ENCODE measurements at regions not wholly inside any gene's neighbourhood (a gene's known extent, or its start where the extent isn't known, plus 50 kb on each side); places are given as distances from the start of the nearest gene placed in this dataset.

- H3K4me1 ChIP-seq: no peaks in the 10 kb centered on the region
- no peak for ATAC-seq
- H3K27me3 ChIP-seq: peaks cover 0 to 6% of the 10 kb centered on the region in 2 donors
- TF ChIP-seq, protein P1, sequence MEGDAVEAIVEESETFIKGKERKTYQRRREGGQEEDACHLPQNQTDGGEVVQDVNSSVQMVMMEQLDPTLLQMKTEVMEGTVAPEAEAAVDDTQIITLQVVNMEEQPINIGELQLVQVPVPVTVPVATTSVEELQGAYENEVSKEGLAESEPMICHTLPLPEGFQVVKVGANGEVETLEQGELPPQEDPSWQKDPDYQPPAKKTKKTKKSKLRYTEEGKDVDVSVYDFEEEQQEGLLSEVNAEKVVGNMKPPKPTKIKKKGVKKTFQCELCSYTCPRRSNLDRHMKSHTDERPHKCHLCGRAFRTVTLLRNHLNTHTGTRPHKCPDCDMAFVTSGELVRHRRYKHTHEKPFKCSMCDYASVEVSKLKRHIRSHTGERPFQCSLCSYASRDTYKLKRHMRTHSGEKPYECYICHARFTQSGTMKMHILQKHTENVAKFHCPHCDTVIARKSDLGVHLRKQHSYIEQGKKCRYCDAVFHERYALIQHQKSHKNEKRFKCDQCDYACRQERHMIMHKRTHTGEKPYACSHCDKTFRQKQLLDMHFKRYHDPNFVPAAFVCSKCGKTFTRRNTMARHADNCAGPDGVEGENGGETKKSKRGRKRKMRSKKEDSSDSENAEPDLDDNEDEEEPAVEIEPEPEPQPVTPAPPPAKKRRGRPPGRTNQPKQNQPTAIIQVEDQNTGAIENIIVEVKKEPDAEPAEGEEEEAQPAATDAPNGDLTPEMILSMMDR (IDR thresholded peaks at IDR 0.05): no peak
- H3K27ac ChIP-seq: no peak overlapping the region
- peak in 1 of 4 donors; percentile 77 for DNase-seq
- no peaks in the 10 kb centered on the region for H3K36me3 ChIP-seq
- intact Hi-C loops (cut with DNase I): no loop called here
- peaks cover 0 to 31% of the 10 kb centered on the region in 2 donors for H3K9me3 ChIP-seq
- H3K4me3 ChIP-seq: no peak overlapping the region
Observed at GRCh38 chr2:212831671-212832199, 293.1 kb upstream of the ERBB4 start.

- no peak for DNase-seq
Observed at GRCh38 chr2:212816267-212816666, 277.7 kb upstream of the ERBB4 start.

DNA sequence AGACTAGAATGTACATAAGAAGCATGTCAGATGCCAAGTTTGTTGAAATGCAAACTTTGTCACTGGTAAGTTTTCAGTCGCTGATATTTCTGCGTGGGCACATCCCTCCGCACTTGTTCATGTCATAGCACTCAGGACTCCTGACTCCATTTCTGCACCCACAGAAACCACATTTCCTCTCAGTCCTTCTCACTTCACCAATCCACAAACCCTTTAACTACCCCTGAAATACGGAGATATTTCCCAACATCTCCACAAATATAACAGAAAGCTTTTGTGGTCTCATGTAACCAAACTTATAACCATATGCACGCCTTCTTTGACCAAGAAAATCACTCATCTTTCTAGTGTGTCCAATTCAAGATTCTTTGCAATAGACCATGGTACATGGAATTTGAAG is 276.9 kb upstream of the ERBB4 start:
- ATAC-seq (no peak), DNase-seq (no peak)
- TF ChIP-seq, protein P1 (IDR thresholded peaks at IDR 0.05): no peak
- Histone ChIP-seq H3K4me3 (no peak overlapping the region), H3K27me3 (no peaks in the 10 kb centered on the region), H3K9me3 (no peaks in the 10 kb centered on the region), H3K4me1 (no peaks in the 10 kb centered on the region), H3K27ac (no peak overlapping the region), H3K36me3 (no peaks in the 10 kb centered on the region)
- intact Hi-C loops (cut with DNase I): no loop called here

More at GRCh38 chr2:212816267-212816666, 277.7 kb upstream of the ERBB4 start:
- intact Hi-C loops (cut with DNase I): no loop called here
- H3K36me3 ChIP-seq: no peaks in the 10 kb centered on the region
- H3K4me3 ChIP-seq: no peak overlapping the region
- H3K4me1 ChIP-seq: no peaks in the 10 kb centered on the region
- H3K9me3 ChIP-seq: no peaks in the 10 kb centered on the region
- TF ChIP-seq, protein P1 (IDR thresholded peaks at IDR 0.05): no peak
- ATAC-seq: no peak
- H3K27ac ChIP-seq: no peak overlapping the region
- no peaks in the 10 kb centered on the region for H3K27me3 ChIP-seq

DNA sequence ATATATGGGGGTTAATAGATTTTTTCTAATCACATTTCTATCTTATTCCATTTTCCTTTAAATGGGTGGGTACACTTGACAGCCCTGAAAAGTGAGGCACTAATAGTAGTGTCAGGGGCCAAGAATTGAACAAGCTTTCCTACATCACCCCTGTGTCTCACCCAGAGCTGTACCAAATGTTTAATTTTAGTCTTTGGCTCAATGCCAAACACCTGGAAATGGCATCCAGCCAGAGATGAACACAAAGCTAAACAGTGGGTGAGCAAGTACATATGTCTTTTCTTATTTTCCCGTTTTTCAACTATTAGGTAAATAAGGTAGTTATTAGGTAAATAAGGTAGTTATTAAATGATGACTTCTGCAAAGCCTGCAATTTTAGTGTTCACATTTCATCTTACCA is 276.3 kb upstream of the ERBB4 start:
- DNase-seq (no peak), ATAC-seq (no peak)
- Histone ChIP-seq H3K27ac (no peak overlapping the region), H3K27me3 (no peaks in the 10 kb centered on the region), H3K9me3 (no peaks in the 10 kb centered on the region), H3K4me1 (no peaks in the 10 kb centered on the region), H3K4me3 (no peak overlapping the region), H3K36me3 (no peaks in the 10 kb centered on the region)
- TF ChIP-seq, protein P1 (IDR thresholded peaks at IDR 0.05): no peak
- intact Hi-C loops (cut with DNase I): no loop called here

DNA sequence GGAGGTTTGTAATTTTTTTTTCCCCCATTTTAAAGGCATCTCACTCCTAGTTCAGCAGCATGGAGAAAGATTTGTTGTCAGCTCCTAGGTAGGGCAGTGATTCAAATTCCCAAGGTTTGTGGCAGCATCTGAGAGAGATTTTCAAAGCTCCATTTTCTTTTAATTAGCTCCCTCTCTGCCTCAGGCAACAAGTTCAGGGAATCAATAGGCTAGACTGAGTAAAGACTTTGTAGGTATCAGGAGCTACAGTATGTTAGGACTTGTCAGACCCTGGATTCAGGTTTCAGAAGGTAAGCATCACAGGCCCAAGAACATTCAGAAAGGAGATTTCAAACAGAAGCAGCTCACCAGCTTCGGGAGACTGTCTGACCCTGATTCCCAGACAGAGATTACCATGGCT is 273.3 kb upstream of the ERBB4 start:
- H3K4me3 ChIP-seq: no peak overlapping the region
- H3K9me3 ChIP-seq: no peaks in the 10 kb centered on the region
- no peaks in the 10 kb centered on the region for H3K4me1 ChIP-seq
- intact Hi-C loops (cut with DNase I): no loop called here
- H3K36me3 ChIP-seq: no peaks in the 10 kb centered on the region
- no peak for ATAC-seq
- H3K27me3 ChIP-seq: no peaks in the 10 kb centered on the region
- no peak for DNase-seq
- H3K27ac ChIP-seq: no peak overlapping the region
- TF ChIP-seq, protein P1 (IDR thresholded peaks at IDR 0.05): no peak
